ENCODE measurements at regions not wholly inside any gene's neighbourhood (a gene's known extent, or its start where the extent isn't known, plus 50 kb on each side); places are given as distances from the start of the nearest gene placed in this dataset.

GRCh38 chr2:147500229-147500628 is 344.6 kb upstream of the ACVR2A start:
- DNase-seq (no peak), ATAC-seq (peak; percentile 44)
- intact Hi-C loops (cut with DNase I, micrococcal nuclease), result no loop called here
- TF ChIP-seq CTCF (IDR thresholded peaks at IDR 0.05), result no peak
- Histone ChIP-seq H3K4me1 (ENCODE audit: low read depth) (no peaks in the 10 kb centered on the region), H3K4me3 (no peak overlapping the region), H3K9me3 (no peaks in the 10 kb centered on the region), H3K36me3 (ENCODE audit: low read depth) (no peaks in the 10 kb centered on the region)

- no peak for TF ChIP-seq CTCF (IDR thresholded peaks at IDR 0.05)
- DNase-seq, result no peak
- H3K9me3 ChIP-seq, result no peaks in the 10 kb centered on the region
Measured at GRCh38 chr2:147499785-147500184, 345.0 kb upstream of the ACVR2A start.

GRCh38 chr2:147495734-147496133 is 349.1 kb upstream of the ACVR2A start:
- ATAC-seq, result no peak
- intact Hi-C loops (cut with DNase I, micrococcal nuclease), result no loop called here
- peaks cover 7% of the 10 kb centered on the region for H3K4me1 ChIP-seq (ENCODE audit: low read depth)

More at GRCh38 chr2:147499785-147500184, 345.0 kb upstream of the ACVR2A start:
- ATAC-seq, result no peak
- intact Hi-C loops (cut with DNase I, micrococcal nuclease), result no loop called here
- H3K36me3 ChIP-seq (ENCODE audit: low read depth), result no peaks in the 10 kb centered on the region
- no peaks in the 10 kb centered on the region for H3K4me1 ChIP-seq (ENCODE audit: low read depth)
- H3K4me3 ChIP-seq, result no peak overlapping the region

GRCh38 chr2:147492471-147492870 is 352.4 kb upstream of the ACVR2A start:
- intact Hi-C loops (cut with DNase I, micrococcal nuclease), result no loop called here
- no peak for ATAC-seq

More at GRCh38 chr2:147495734-147496133, 349.1 kb upstream of the ACVR2A start:
- no peak for TF ChIP-seq CTCF (IDR thresholded peaks at IDR 0.05)
- H3K4me3 ChIP-seq, result no peak overlapping the region
- DNase-seq, result no peak
- H3K36me3 ChIP-seq (ENCODE audit: low read depth), result no peaks in the 10 kb centered on the region
- no peaks in the 10 kb centered on the region for H3K9me3 ChIP-seq

GRCh38 chr2:147491506-147491905 is 353.3 kb upstream of the ACVR2A start:
- TF ChIP-seq CTCF (IDR thresholded peaks at IDR 0.05), result no peak
- no peak for DNase-seq
- no peaks in the 10 kb centered on the region for H3K36me3 ChIP-seq (ENCODE audit: low read depth)
- peak; percentile 45 for ATAC-seq
- intact Hi-C loops (cut with DNase I, micrococcal nuclease), result no loop called here
- no peak overlapping the region for H3K4me3 ChIP-seq
- peaks cover 7% of the 10 kb centered on the region for H3K4me1 ChIP-seq (ENCODE audit: low read depth)
- no peaks in the 10 kb centered on the region for H3K9me3 ChIP-seq

More at GRCh38 chr2:147492471-147492870, 352.4 kb upstream of the ACVR2A start:
- Histone ChIP-seq H3K9me3 (no peaks in the 10 kb centered on the region), H3K36me3 (ENCODE audit: low read depth) (no peaks in the 10 kb centered on the region), H3K4me1 (ENCODE audit: low read depth) (peaks cover 7% of the 10 kb centered on the region), H3K4me3 (no peak overlapping the region)
- no peak for TF ChIP-seq CTCF (IDR thresholded peaks at IDR 0.05)
- DNase-seq, result no peak

Data from mucosa of descending colon (tissue), 3 donors.